K562 (cell line): ENCODE measurements at regions not wholly inside any gene's neighbourhood (a gene's known extent, or its start where the extent isn't known, plus 50 kb on each side); places are given as distances from the start of the nearest gene placed in this dataset.

ENCODE experiments used
- ATAC-seq: fragments of 200-7000 bp; cut with Tn5 transposase; 3 replicates; pipeline ENCODE4 v1.9.1; 2020; ENCODE audit warnings: moderate library complexity
- BruUV-seq: library from RNA; stranded (reverse); fragments of 400-500 nt; replicated peaks from 2 replicates; lab custom pipeline; 2021; lab: Mats Ljungman, UMichigan
- CTCF ChIA-PET: fragments of 300-600 bp; formaldehyde crosslinking; extraction: SDS; loops from one replicate; lab custom pipeline; 2021; ENCODE audit warnings: low intra/inter-chr PET ratio; lab: Yijun Ruan, JAX
- POLR2A ChIA-PET: fragments of 300-600, 350-650 bp; sonication (Branson Sonifier 250); formaldehyde crosslinking; extraction: SDS; loops from one replicate; lab custom pipeline; 2021; ENCODE audit warnings: antibody characterized with exemption, inconsistent platforms; lab: Yijun Ruan, JAX
- DNase-seq, 4 experiments: peaks; one replicate each; pipeline versions ENCODE4 v3.0.0 to v3.0.0-alpha.2; 2011 to 2018; ENCODE audit warnings: low spot score in 3 of 4, mixed read lengths in 3 of 4; ENCODE audit errors: extremely low read depth in 1 of 4
- FAIRE-seq: peaks from 2 replicates; lab custom pipeline; 2011; peaks lifted over from hg19 to GRCh38; lab: Jason Lieb, UNC
- H2AFZ ChIP-seq: 2 replicates; pipeline ENCODE4 v1.6.0; 2011; ENCODE audit warnings: low read depth, low read length, control low read depth, inconsistent platforms
- H3K27ac ChIP-seq: fragments of 200-600 bp; 3 replicates; pipeline ENCODE4 v1.8.0; 2011; ENCODE audit warnings: low read depth, mild to moderate bottlenecking, control low read depth, inconsistent platforms, low read length, moderate library complexity, mixed read lengths; ENCODE audit errors: extremely low read depth
- H3K27me3 ChIP-seq, 2 experiments: fragments of 300-600 bp in 1 of 2; 2 replicates in 1 of 2; 3 replicates in 1 of 2; pipeline versions ENCODE4 v1.6.0 to v1.8.0; 2011; ENCODE audit warnings: inconsistent platforms in 2 of 2, low read length in 2 of 2, mild to moderate bottlenecking in 1 of 2, mixed read lengths in 1 of 2, moderate library complexity in 1 of 2; ENCODE audit not compliant: control insufficient read depth in 2 of 2, insufficient read depth in 2 of 2
- H3K36me3 ChIP-seq: fragments of 300-600 bp; 3 replicates; pipeline ENCODE4 v1.8.0; 2011; ENCODE audit warnings: mild to moderate bottlenecking, low read length, inconsistent platforms; ENCODE audit not compliant: control insufficient read depth, insufficient read depth
- H3K4me1 ChIP-seq, 2 experiments: fragments of 200-600 bp in 1 of 2; replicated peaks in 1 of 2; 2 replicates in 1 of 2; 3 replicates in 1 of 2; pipeline versions ENCODE4 v1.5.1 to v1.8.0; 2011; ENCODE audit warnings: inconsistent platforms in 2 of 2, low read length in 2 of 2, mild to moderate bottlenecking in 1 of 2, mixed read lengths in 1 of 2, moderate library complexity in 1 of 2; ENCODE audit not compliant: control insufficient read depth in 2 of 2, insufficient read depth in 2 of 2
- H3K4me2 ChIP-seq: 2 replicates; pipeline ENCODE4 v1.6.1; 2011; ENCODE audit warnings: low read length, control low read depth, inconsistent platforms, mixed read lengths; ENCODE audit not compliant: insufficient read depth
- H3K4me3 ChIP-seq: fragments of 200-600 bp; sonication (generic), shearing (Covaris generic); 2 replicates; pipeline ENCODE4 v1.5.1; 2016; ENCODE audit warnings: control low read depth, inconsistent platforms
- H3K79me2 ChIP-seq: fragments of 200-600 bp; 3 replicates; pipeline ENCODE4 v1.8.0; 2011; ENCODE audit warnings: low read length, inconsistent platforms; ENCODE audit not compliant: control insufficient read depth, insufficient read depth
- H3K9ac ChIP-seq, 2 experiments: 2 replicates each; pipeline versions ENCODE4 v1.6.0 to v1.6.1; 2011; ENCODE audit warnings: low read depth in 2 of 2, low read length in 2 of 2, control low read depth in 1 of 2, inconsistent platforms in 1 of 2, mild to moderate bottlenecking in 1 of 2, mixed read lengths in 1 of 2; ENCODE audit not compliant: insufficient read depth in 1 of 2
- H3K9me1 ChIP-seq: one replicate; pipeline ENCODE4 v1.6.0; 2011; ENCODE audit warnings: inconsistent platforms, mild to moderate bottlenecking, low read length, moderate library complexity; ENCODE audit not compliant: control insufficient read depth, insufficient read depth
- H3K9me3 ChIP-seq: replicated peaks from 2 replicates; pipeline ENCODE4 v1.5.1; 2011; ENCODE audit warnings: low read depth, low read length, inconsistent platforms; ENCODE audit not compliant: control insufficient read depth, insufficient read depth
- H4K20me1 ChIP-seq: replicated peaks from 2 replicates; pipeline ENCODE4 v1.6.1; 2011; ENCODE audit warnings: low read length, inconsistent platforms, mixed read lengths; ENCODE audit not compliant: control insufficient read depth, insufficient read depth
- ARID3A ChIP-seq: IDR thresholded peaks from 2 replicates; pipeline ENCODE4 v1.6.1; 2012; ENCODE audit warnings: low read depth, low read length, improper control_type of control experiment, borderline replicate concordance
- DDX20 ChIP-seq: fragments of 450-650 bp; IDR thresholded peaks from 2 replicates; pipeline ENCODE4 v1.6.1; 2016; ENCODE audit warnings: missing genetic modification characterization, low read depth, mild to moderate bottlenecking, missing compliant biosample characterization, moderate library complexity
- ESRRA ChIP-seq: fragments of 450-650 bp; IDR thresholded peaks from 2 replicates; pipeline ENCODE4 v1.6.1; 2014; ENCODE audit warnings: low read depth, mild to moderate bottlenecking, moderate library complexity, borderline replicate concordance
- FOXA3 ChIP-seq, 2 experiments: fragments of 450-650 bp in 1 of 2; sonication (generic) in 1 of 2; formaldehyde crosslinking; IDR thresholded peaks in 1 of 2; conservative IDR thresholded peaks in 1 of 2; 2 replicates each; pipeline versions ENCODE4 v1.4.0 to v1.8.0; 2020 to 2022; ENCODE audit warnings: mild to moderate bottlenecking in 2 of 2, missing genetic modification reagents in 1 of 2
- HDAC3 ChIP-seq: fragments of 450-650 bp; IDR thresholded peaks from 2 replicates; pipeline ENCODE4 v1.6.1; 2018; ENCODE audit warnings: borderline replicate concordance, mild to moderate bottlenecking, moderate library complexity; ENCODE audit not compliant: partially characterized antibody
- HDAC6 ChIP-seq: IDR thresholded peaks from 2 replicates; pipeline ENCODE4 v1.6.1; 2012; ENCODE audit warnings: low read depth, mild to moderate bottlenecking, control low read depth, inconsistent platforms, low read length, moderate library complexity
- HNRNPH1 ChIP-seq: fragments of 200-400 bp; formaldehyde crosslinking; optimal IDR thresholded peaks from 2 replicates; pipeline ENCODE3; 2017; ENCODE audit warnings: low read depth, mild to moderate bottlenecking, low read length, moderate library complexity
- PCBP2 ChIP-seq: fragments of 200-400 bp; formaldehyde crosslinking; IDR thresholded peaks from 2 replicates; pipeline ENCODE4 v1.6.1; 2018; ENCODE audit warnings: low read length, low read depth, mild to moderate bottlenecking, moderate library complexity; ENCODE audit not compliant: poor library complexity, severe bottlenecking
- POU5F1 ChIP-seq: fragments of 150-350 bp; IDR thresholded peaks from 2 replicates; pipeline ENCODE4 v1.6.1; 2014; ENCODE audit warnings: borderline replicate concordance, low read length, low read depth, mild to moderate bottlenecking; ENCODE audit not compliant: partially characterized antibody
- ZBTB43 ChIP-seq: sonication (generic); formaldehyde crosslinking; IDR thresholded peaks from 2 replicates; pipeline ENCODE4 v1.8.0; 2023; ENCODE audit warnings: mild to moderate bottlenecking, missing genetic modification reagents
- ZHX1 ChIP-seq: fragments of 150-350 bp; conservative IDR thresholded peaks from 2 replicates; pipeline ENCODE4 v1.6.1; 2014; ENCODE audit warnings: low read length
- ZNF12 ChIP-seq: sonication (generic); formaldehyde crosslinking; IDR thresholded peaks from 2 replicates; pipeline ENCODE4 v1.4.0; 2020; ENCODE audit warnings: mild to moderate bottlenecking, missing genetic modification reagents
- ZNF324 ChIP-seq: fragments of 250-450 bp; sonication (Bioruptor Pico); IDR thresholded peaks from 2 replicates; pipeline ENCODE4 v1.4.0; 2020; ENCODE audit warnings: mild to moderate bottlenecking
- WGBS: fragments of 100-300 bp; shearing (Covaris generic); methylation state at CpG from one replicate; pipeline ENCODE4 v1.1.6; 2016; ENCODE audit warnings: low coverage, mixed read lengths; ENCODE audit not compliant: insufficient coverage; ENCODE audit errors: missing lambda C conversion rate; 5-methylcytosine and 5-hydroxymethylcytosine counted together
- in situ Hi-C: fragments of 300-500 bp; cut with MboI; formaldehyde crosslinking; loops from 4 replicates; pipeline ENCODE4 v1.15.0; 2018; ENCODE audit warnings: inconsistent platforms, mixed read lengths
- intact Hi-C: fragments of 100-400 bp; cut with micrococcal nuclease; formaldehyde crosslinking; loops from 2 replicates; pipeline ENCODE4 v1.14.2; 2022
- TF ChIP-seq, protein P1 (sequence below): fragments of 250-450 bp; sonication (Bioruptor Pico); IDR thresholded peaks from 2 replicates; pipeline ENCODE4 v1.4.0; 2020; ENCODE audit warnings: mild to moderate bottlenecking, moderate library complexity, borderline replicate concordance

- ChIA-PET CTCF (no interaction called here), POLR2A (no interaction called here)
- no peaks in the 10 kb centered on the region for H3K4me1 ChIP-seq
- H3K36me3 ChIP-seq, result no peaks in the 10 kb centered on the region
- no peak overlapping the region for H3K4me3 ChIP-seq
- no peak for TF ChIP-seq ARID3A
- TF ChIP-seq DDX20 (tag), result no peak
- no peak for TF ChIP-seq FOXA3 (CRISPR knock-in tag; conservative IDR thresholded peaks at IDR 0.05 in 1 of 2, IDR thresholded peaks at IDR 0.05 in 1 of 2)
- no peak for TF ChIP-seq ZHX1
- no peak for TF ChIP-seq POU5F1
- TF ChIP-seq, protein P1, sequence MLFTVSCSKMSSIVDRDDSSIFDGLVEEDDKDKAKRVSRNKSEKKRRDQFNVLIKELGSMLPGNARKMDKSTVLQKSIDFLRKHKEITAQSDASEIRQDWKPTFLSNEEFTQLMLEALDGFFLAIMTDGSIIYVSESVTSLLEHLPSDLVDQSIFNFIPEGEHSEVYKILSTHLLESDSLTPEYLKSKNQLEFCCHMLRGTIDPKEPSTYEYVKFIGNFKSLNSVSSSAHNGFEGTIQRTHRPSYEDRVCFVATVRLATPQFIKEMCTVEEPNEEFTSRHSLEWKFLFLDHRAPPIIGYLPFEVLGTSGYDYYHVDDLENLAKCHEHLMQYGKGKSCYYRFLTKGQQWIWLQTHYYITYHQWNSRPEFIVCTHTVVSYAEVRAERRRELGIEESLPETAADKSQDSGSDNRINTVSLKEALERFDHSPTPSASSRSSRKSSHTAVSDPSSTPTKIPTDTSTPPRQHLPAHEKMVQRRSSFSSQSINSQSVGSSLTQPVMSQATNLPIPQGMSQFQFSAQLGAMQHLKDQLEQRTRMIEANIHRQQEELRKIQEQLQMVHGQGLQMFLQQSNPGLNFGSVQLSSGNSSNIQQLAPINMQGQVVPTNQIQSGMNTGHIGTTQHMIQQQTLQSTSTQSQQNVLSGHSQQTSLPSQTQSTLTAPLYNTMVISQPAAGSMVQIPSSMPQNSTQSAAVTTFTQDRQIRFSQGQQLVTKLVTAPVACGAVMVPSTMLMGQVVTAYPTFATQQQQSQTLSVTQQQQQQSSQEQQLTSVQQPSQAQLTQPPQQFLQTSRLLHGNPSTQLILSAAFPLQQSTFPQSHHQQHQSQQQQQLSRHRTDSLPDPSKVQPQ (CRISPR knock-in tag), result no peak
- TF ChIP-seq HNRNPH1, result no peak
- no peak for TF ChIP-seq ZBTB43 (CRISPR knock-in tag)
- no peak for TF ChIP-seq HDAC6
- TF ChIP-seq HDAC3, result no peak
- no peak for TF ChIP-seq ZNF324 (CRISPR knock-in tag)
- no peak for TF ChIP-seq ESRRA
- TF ChIP-seq PCBP2, result no peak
- TF ChIP-seq ZNF12 (CRISPR knock-in tag), result no peak
- ATAC-seq, result no peak
- no peaks in the 10 kb centered on the region for H3K27me3 ChIP-seq
- no peak overlapping the region for H2AFZ ChIP-seq
- no peak overlapping the region for H3K4me2 ChIP-seq
- no peak for DNase-seq
- no peaks in the 10 kb centered on the region for H3K9me1 ChIP-seq
- no peaks in the 10 kb centered on the region for H3K9me3 ChIP-seq
- intact Hi-C loops (no loop called here), in situ Hi-C loops (no loop called here)
- no peaks in the 10 kb centered on the region for H4K20me1 ChIP-seq
- no peaks in the 10 kb centered on the region for H3K79me2 ChIP-seq
- WGBS, result 4% methylated on average over 2 of the region's 2 CpGs
- no TSS peak for BruUV-seq
- no peak overlapping the region for H3K9ac ChIP-seq
- FAIRE-seq, result no peak
- H3K27ac ChIP-seq, result no peak overlapping the region
Measured at GRCh38 chr16:76222853-76223252, 54.3 kb upstream of the CNTNAP4 start.
